NOMO-1 treated with DMSO at 0.1 percent for 48 hours (cell line): ENCODE measurements at regions not wholly inside any gene's neighbourhood (a gene's known extent, or its start where the extent isn't known, plus 50 kb on each side); places are given as distances from the start of the nearest gene placed in this dataset.
"Not testable (repeated sequence)": the region's sequence is repeated elsewhere in the genome, so short reads cannot be mapped to it uniquely, and the experiment has no call there.

Experiments used
- DNase-seq: peaks from one replicate; lab custom pipeline; 2025; ENCODE audit not compliant: unreplicated experiment; lab: John Stamatoyannopoulos, UW

DNA sequence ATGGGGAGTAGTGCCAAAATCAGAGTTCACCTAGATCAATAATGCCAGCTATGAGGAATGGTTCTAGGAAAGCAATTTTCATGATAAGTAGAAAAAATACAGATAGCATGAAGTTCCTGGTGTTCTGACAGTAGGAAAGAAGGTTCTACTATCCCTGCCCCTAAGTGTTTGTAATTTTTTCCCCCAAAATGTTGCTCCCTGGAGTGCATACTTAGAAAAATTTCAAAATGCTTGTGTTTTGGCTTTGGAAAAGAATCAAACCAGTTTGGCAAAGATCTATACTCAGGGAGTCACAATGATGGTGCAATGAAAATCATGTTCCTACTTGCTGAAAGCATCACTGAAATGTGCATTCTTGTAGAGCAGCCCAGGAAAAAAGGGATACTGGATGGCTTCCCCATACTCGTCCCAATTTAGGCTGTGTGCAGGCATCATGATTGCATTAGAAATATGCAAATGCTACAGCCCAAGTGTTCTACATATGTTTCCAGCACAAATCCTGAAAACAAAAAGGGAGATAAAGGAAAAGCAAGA, 74.7 kb downstream of the LPAR4 start:
- no peak for DNase-seq

DNA sequence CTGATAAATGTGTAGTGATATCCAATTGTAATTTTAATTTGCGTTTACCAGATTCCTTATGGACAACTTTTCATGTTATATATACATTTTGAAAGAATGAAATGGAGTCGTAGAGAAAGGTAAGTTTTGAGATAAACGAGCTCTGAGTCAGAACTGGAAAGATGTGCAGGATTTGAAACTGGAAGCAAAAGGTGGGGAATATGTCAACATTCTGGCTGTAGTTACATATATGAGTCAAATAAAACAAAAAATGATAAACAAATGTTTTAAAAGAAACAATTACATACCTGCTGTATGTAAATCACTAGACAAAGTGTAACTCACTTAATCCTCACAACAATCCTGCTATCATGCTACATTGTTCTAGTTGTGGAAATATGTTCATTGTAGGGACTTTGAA, 84.0 kb downstream of the LPAR4 start:
- DNase-seq: no peak

DNA sequence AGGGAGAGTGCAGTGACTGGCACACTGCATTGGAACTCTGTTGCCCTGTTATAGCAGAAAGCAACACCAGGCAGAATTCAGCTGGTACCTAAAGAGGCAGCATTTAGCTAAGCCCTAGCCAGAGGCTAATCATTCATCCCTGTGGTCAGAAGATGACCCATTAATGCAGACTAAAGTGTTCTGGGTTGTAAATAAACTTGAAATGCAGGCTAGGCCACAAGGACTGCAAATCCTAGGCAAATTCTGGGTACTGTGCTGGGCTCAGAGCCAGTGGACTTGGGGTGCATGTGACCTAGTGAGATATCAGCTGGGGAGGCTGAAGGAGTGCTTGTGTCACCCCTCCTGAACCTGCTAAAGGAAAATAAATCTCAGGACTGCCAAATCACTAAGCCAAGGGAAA, 91.2 kb downstream of the LPAR4 start:
- no peak for DNase-seq

DNA sequence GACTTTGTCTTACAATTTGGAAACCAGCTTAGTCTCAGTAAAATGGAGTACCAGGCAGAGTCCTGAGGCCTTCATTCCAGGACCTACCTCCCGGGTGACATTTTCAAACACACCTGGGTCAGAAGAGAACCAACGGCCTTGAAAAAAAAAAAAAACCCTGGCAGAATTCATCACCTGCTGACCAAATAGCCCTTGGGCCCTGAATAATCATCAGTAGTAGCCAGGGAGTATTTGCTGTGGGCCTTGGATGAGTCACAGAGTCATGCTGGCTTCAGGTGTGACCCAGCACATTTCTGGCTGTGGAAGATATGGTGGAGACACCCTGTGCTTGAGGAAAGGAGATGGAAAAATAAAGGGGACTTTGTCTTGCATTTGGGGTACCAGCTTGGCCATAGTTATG, 92.2 kb downstream of the LPAR4 start:
- no peak for DNase-seq

DNA sequence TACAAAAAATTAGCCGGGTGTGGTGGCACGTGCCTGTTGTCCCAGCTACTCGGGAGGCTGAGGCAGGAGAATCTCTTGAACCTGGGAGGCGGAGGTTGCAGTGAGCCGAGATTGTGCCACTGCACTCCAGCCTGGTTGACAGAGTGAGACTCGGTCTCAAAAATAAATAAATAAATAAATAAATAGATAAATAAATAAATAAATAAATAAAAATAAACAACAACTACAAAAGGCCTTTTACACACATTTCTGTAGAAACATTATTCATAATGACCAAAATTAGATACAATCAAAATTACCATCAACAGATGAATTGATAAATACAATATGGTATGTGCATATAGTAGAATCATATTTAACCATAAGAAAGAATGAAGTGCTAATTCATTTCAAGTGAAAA, 96.7 kb downstream of the LPAR4 start:
- DNase-seq: not testable (repeated sequence)

DNA sequence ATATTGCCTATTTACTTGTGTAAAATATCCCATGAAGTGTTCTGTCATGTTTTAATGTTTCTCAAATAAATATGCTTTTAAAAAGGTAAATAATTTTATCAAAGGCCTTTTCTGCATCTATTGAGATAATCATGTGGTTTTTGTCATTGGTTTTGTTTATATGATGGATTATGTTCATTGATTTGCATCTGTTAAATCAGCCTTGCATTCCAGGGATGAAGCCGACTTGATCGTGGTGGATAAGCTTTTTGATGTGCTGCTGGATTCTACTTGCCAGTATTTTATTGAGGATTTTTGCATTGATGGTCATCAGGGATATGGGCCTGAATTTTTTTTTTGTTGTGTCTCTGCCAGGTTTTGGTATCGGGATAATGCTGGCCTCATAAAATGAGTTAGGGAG, 63.9 kb upstream of the P2RY10 start:
- not testable (repeated sequence) for DNase-seq

DNA sequence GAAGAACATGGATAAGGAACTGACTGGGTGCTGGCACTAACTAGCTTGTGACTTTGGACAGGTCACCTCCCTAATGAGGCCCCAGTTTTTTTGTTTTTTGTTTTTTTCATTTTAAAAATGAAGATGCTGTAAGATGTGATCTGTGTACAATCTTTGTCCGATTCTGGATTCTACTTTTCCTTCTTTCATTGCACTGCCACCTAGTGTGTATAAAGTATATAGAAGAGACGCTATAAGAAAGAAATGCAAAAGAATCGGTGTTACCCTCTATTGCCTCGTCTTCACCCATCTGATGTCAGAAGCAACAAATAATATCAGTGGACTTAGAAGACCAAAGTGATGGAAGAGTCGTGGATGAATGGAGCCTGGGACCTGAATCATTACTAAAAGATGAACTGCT, 58.6 kb upstream of the P2RY10 start:
- peak; percentile 6 for DNase-seq
